ENCODE measurements at regions not wholly inside any gene's neighbourhood (a gene's known extent, or its start where the extent isn't known, plus 50 kb on each side); places are given as distances from the start of the nearest gene placed in this dataset.
"Not testable (repeated sequence)": the region's sequence is repeated elsewhere in the genome, so short reads cannot be mapped to it uniquely, and the experiment has no call there.

DNA sequence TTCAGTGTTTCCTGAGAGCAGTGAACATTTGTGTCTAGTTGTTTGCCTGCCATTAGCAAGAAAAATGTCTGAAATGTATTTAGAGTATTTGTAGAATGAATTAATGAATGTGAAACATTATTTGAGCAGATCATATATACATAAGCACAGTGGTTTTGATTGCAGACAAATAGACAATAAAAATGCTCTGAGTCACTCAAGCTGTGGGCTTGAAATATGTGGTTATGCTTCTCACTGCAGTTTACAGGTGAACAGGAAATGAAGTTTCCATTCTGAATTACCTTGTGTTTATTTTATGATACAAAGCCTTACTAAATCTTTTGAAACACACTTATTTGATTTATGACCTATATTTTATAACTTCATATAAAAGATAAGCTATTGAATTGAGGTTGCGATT, 827.7 kb downstream of the TMTC2 start:
- no peak for DNase-seq

DNA sequence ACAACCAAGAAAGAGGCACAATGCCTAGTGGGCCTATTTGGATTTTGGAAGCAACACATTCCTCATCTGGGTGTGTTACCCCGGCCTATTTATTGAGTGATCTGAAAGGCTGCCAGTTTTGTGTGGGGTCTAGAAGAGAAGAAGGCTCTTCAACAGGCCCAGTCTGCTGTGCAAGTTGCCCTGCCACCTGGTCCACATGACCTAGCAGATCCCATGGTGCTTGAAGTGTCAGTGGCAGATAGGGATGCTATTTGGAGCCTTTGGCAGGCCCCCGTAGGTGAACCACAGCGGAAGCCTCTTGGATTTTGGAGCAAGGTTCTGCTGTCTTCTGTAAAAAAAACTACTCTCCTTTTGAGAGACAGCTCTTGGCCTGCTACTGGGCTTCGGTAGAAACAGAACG, 820.1 kb downstream of the TMTC2 start:
- DNase-seq: no peak

DNA sequence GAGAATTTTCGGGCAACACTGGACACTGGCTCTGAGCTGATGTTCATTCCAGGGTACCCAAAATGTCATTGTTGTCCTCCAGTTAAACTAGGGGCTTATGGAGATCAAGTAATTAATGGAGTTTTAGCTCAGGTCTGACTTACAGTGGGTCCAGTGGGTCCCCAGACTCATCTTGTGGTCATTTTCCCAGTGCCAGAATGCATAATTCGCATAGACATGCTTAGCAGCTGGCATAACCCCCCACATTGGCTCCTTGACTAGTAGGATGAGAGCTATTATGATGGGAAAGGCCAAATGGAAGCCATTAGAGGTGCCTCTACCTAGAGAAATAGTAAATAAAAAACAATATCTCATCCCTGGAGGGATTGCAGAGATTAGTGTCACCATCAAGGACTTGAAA, 818.9 kb downstream of the TMTC2 start:
- DNase-seq: no peak

DNA sequence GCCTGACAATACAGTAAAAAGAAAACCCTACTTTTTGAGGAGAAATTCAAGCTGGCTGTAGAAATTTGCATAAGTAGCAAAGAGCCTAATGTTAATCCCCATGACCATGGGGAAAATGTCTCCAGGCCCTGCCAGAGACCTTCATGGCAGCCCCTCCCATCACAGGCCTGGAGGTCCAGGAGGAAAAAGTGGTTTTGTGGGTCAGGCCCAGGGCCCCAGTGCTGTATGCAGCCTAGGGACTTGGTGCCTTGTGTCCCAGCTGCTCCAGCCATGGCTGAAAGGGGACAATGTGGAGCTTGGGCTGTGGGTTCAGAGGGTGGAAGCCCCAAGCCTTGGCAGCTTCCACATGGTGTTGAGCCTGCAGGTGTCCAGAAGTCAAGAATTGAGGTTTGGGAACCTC, 813.2 kb downstream of the TMTC2 start:
- DNase-seq: not testable (repeated sequence)

DNA sequence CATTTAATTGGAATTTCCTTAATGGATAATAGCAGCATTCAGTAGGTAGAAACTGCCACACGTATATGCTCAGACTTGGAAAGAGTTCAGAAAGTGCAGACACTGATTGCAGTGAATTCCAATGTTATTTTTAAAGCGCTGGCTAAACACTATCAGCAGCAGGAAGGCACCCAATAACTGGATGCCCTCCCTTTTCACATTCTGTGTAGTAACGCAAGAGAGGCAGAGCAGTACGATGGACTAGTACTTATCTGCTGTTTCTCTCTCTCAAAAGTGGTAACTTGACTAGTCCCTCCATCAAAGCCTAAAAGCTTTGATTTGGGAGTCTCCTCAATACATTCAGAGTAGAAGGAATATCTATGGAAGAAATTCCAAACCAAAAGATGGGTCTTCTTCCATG, 791.0 kb downstream of the TMTC2 start:
- no peak for DNase-seq

DNA sequence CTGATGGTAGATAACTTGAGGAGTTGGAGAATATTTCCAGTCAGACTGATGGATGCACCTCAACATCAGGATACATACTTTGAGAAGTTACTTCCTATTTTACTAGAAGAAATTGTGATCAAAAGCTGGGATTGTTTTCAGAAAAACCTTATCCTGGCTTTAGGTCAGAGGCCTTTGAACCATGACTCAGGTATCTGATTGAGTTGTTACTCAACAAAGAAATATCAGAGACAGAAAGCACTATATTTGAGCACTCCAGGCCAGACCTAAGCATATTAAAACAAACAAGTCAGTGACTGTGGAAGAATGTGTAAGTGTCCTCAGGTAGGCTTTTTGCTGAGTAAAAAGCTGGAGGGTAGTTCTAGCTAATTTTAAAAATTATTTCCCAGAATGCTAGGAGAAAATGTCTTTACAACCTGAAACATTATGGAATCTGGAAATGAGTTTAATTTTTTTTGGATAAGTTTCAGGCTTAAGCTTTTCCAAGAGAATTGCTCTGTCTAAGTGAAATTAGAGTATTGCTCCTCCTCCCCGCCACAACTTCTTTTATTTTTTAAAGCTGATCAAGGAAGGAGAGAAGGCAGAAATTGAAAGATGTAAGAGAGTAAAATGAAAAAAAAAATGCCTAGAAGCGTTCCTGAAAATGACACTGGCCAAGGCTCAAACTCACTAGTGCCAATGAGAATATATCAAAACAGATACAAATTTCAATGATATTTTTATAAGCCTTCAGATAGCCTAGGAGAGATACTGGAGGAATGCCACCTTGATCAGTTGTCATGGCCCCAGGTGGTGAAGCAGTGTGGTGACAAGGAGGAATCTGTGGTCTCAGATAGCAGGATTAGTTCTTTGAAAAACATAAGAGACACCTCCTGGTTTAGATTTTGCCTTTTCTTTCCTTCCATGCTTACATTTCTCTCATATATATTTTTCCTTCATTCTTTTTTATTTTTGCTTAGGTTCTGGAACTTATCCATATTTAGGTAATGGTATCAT, 790.3 kb downstream of the TMTC2 start:
- DNase-seq: no peak

DNA sequence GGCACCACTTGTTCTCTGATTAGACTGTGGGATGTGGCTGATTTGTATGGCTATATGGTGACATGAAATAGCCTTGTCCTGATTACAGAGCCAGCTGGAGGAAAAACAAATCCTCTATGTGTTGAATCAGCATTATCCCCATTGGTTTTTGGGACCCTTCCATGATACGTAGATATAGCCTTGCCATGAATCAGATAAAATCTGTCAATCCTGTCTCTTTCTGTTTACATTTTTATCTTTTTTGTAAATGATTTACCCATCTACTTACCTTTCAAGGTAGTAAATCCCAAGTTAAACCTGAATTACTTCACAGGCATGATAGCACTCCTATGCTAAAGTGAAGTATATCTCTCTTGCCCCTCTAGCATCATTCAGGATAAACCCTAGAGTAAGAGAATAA, 789.3 kb downstream of the TMTC2 start:
- DNase-seq: no peak

DNA sequence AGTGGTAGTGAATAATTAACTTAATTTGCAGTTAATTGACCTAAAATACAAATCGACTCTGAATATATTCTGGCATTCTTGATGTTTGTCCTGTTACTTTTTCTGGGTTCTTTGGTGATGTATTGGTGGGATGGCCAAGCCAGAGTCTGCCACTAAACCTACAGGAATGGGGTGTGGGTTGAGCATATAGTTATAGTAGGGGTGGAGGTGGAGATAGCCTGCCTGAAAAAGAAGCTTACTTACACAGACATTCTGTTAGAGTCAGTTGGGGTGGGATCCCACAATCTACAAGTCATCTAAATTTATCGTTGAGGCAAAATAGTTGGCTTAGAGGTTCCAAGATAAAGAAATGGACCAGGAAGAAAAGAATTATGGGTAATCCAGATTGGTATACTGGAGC, 787.7 kb downstream of the TMTC2 start:
- DNase-seq: no peak

DNA sequence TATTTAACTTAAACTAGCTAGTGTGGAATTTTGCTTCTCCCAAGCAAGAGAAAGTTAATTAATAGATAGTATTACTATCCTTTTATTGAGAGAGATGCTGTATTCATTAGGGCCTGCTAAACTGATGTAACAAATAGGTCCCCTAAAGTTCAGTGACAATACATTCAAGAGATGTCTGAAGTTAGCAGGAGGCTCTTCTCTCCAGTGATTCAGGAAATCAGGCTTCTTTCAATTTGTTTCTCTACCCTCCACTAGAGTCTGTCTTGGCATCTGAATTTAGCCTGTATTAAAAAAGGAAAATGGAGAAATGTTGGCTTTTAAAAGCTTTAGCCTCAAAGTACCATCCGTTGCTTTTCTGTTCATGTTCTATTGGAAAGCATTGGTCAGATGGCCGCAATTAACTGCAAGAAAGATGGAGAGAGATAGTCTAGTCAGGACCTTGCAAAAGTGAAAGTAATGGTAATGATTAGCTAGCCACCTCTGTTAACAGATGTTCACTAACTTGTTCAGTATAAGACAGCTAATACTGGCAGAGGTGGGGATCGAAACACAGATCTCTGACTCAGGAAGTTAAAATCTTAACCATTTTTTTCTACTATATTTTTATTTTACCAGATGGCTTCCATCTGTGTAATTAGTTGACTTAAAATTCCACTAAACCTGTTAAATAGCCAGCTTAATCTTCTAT, 786.8 kb downstream of the TMTC2 start:
- no peak for DNase-seq

DNA sequence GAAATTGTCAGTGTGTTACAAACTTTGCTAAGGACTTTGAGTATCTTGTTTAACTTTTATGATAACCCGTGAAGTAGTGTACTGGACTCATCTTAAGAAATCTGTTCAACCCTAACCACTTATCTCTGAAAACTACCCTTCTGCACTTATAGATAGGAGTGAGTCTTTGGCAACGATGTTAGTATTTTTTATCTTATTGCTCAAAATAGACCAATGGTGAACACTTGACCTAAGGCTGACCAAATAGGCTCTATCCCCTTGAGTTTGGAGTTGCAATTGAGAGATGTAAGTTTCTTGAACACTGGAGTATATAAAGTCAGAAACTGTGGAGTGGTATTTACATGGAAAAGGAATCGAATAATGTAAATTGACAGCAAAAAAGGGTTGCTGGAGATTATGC, 786.1 kb downstream of the TMTC2 start:
- DNase-seq: no peak

DNA sequence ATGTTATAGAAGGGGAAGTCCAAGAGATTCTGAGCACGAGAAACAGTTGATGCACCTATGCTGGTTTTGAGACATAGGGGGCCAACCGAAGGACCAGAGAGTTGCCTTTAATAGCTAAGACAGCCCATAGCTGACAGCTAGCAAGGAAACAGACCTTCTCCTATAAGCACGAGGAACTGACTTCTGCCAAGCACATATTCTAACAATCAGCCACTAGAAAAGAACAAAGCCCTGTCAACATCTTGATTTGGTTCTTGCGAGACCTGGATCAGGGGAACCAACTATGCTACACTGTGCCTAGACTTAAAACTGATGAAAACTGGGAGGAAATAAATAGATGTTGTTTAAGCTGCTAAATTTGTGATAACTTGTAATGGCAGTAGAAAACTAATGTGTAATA, 785.6 kb downstream of the TMTC2 start:
- no peak for DNase-seq

DNA sequence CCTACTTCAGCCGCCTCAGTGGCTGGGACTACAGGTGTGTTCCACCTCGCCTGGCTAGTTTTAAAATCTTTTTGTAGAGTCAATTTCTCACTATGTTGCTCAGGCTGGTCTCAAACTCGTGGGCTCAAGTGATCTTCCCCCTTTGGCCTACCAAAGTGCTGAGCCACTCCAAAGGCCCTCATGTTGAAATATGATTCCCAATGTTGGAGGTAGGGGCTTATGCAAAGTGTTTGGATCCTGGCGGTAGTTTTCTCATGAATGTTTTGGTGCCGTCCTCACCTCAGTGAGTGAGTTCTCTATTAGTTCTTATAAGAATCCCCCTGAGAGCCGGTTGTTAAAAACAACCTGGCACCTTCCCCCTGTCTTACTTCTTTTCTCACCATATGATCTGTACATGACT, 784.6 kb downstream of the TMTC2 start:
- no peak for DNase-seq

DNA sequence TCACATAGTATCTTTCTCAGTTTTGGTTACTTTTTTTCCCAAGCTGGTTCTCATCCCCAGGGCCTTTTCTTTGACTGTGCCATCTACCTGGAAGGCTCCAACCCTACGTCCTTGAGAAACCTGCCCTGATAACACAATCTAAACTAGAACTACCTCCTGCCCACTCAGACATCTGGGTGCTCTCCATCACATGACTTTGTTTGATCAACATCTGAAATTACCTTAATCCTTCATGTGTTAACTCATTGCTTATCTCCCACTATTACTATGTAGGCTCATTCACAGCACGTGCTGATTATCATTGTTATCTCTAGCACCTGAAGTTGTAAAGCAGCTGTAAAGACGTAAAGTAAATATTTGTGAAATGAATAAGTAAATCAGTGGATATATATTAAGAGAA, 784.0 kb downstream of the TMTC2 start:
- no peak for DNase-seq

DNA sequence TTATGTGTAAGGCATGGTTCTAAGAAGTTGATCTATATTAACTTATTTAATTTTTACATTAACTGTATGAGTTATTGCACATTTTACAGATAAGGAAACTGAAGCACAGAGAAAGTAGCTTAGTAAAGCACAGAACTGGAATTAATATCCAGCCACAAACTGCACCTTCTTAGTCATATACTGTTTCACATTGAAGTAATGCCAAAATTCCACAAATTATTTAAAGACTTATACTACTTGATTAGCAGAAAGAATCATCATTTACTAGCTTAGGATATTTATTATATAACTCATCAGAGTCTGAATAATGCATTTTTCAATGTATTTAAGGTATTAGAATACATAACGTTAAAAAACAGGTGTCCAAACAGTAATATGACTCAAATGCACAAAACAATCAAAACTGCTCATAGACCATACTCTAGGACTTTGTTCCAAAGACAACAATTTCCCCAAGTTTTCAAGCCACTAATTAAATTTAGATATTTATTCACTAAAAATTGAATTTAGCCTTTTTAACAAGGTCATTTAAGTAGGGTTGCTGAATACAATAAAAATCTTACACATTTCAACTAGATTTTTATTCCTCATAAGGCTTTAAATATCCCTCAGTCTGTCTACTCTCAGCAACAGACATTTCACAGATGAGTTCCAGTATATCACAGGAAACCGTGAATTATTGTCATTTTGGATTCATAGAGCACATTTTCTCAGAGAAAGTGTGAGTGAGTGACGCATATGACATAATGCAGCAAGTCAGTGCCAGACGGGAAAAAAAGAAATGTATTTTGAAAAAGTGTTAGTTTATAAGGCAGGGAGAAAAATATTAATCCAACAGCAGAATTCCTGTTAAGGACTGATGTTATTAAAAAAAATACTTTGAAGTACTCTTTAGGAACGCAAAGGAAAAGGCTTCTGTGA, 782.5 kb downstream of the TMTC2 start:
- no peak for DNase-seq

DNA sequence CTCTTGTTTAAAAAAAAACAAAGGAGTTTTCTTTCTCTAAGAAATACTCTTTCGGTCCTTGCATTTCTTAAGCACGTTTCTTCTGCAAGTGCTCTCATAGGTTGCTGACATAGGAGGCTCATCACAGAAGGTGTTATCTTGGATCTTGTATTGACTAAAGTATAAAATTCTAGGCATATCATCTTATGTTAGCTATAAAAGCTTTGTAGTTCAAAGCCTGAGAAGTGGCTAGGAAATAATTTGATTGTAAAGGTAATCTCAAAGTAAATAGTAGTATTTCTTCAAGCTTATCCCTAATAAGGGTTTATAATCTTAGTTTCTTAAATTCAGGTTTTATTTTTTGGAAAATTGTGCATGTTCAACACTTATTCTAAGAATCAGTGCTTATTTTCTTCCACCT, 778.9 kb downstream of the TMTC2 start:
- no peak for DNase-seq

DNA sequence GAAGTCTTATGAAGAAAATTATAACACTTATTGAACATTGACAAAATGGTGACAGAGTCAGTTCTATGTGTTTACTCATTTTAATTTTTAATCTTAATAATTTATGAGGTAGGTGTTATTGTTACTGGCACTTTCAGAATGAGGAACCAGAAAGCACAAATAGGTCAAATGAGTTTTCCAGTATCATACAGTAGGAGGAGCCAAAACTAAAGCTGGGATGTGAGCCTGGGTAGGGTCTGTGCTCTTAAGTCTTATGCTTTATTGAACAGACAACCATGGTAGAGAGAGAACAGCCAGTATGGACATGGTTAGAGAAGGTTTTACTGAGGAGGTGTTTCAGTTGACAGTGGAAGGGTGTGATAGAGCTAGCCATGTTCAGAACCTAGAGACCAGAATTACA, 775.7 kb downstream of the TMTC2 start:
- no peak for DNase-seq

DNA sequence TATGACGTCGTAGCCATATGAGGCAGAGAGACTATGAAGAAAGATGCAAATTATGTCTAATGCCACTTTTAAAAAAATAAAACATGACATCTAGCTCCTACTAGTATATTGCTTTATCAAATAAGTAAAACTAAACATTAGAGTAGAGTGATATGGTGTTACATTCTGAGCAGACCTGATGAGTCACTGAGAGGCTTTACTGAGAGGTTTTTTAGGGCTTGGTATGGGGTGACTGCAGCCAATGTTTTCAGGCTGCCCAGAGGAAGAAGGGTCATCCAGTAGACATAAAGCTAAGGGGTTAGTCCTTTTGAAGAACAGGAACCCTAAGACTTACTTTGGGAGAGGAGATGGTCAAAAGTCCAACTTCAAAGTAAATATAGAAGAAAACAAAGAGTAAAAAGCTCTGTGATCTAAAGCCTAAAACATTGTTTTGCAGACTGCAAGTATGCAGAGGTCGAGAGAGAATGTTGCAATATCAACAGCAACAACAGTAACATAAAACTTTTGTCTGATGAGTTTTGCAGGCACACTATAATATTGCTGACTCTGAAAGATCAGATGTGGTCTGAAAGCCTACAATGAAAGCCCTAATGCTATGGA, 774.7 kb downstream of the TMTC2 start:
- DNase-seq: no peak

DNA sequence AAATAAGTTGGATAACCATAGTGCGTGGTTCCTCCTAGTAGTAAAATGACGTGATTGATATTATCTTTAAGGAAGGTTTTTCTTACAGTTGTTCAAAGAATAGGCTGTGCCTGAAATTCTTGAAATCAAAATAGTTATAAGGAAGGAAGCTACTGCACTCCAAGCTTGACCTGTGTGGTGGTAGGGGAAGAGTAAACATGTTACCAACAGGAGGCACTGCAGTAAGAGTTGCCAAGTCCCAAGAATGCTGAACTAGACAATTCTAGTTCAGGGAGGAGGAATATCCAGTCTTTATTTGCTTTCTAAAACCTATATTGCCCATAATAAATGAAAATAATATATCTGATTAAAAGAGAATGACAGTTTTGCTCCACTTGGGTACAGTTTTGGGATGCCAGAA, 764.5 kb downstream of the TMTC2 start:
- DNase-seq: no peak

DNA sequence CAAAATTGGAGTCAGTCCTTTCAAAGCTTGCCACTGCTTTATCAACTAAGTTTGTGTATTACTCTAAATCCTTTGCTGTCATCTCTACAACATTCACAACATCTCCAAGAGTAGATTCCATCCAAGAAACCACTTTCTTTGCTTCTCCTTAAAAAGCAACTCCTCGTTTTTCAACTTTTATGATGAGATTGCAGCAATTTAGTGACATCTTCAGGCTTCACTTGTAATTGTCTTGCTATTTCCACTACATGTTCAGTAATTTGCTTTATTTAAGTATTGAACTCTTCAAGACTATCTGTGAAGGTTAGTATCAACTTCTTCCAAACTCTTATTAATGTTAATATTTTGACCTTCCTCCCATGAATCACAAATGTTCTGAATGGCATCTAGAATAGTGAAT, 747.9 kb downstream of the TMTC2 start:
- no peak for DNase-seq

DNA sequence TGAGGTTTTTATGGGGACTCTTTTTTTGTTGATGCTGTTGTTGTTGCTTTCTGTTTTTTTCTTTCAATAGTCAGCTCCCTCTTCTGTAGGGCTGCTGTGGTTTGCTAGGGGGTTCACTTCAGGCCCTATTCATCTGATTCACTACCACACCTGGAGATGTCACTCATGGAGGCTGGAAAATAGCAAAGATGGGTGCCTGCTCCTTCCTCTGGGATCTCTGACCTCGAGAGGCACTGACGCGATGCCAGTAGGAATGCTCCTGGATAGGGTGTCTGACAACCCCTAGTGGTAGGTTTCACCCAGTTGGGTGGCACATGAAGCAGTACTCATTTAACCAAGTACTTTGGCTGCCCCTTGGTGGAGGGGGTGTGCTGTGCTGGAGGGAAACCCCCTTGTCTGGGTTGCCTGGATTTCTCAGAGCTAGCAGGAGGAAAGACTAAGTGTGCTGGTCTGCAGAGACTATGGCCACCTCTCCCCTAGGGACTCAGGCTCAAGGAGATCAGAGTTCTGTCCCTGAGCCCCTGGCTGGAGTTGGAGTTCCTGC, 745.5 kb downstream of the TMTC2 start:
- DNase-seq: no peak

DNA sequence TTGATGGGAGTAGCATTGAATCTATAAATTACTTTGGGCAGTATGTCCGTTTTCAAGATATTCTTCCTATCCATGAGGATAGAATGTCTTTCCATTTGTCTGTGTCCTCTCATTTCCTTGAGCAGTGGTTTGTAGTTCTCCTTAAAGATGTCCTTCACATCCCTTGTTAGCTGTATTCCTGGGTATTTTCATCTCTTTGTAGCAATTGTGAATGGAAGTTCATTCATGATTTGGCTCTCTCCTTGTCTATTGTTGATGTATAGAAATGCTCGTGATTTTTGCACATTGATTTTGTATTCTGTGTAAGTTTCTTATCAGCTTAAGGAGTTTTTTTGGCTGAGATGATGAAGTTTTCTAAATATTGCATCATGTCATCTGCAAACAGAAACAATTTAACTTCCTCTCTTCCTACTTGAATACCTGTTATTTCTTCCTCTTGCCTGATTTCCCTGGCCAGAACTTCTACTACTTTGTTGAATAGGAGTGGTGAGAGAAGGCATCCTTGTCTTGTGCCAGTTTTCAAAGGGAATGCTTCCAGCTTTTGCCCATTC, 741.0 kb downstream of the TMTC2 start:
- DNase-seq: not testable (repeated sequence)

DNA sequence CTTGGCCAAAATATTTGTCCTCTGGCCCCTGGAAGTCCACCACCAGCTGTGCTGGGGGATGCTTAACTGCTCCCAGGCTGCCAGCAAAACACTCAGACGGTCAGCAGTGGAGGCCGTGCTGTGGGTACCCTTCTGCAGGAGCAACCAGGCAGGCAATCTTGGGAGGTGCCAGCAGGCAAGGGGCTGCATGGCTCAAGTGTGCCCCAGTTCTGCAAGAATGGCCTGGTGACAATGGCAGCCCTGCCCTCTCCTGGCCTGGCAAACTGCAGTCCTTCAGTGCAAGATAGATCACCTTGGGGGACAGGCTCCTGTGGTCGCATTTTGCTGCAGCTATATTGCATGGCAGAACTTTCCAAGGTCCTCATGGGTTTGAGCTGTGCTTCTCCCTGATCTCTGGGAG, 728.3 kb downstream of the TMTC2 start:
- no peak for DNase-seq
